H9 (cell line): ENCODE measurements at regions not wholly inside any gene's neighbourhood (a gene's known extent, or its start where the extent isn't known, plus 50 kb on each side); places are given as distances from the start of the nearest gene placed in this dataset.

Experiments
- DNase-seq: peaks from one replicate; pipeline ENCODE4 v3.0.0-alpha.2; 2017
- H2AFZ ChIP-seq: one replicate; pipeline ENCODE4 v1.6.1; 2013; ENCODE audit warnings: mild to moderate bottlenecking, low read length, control low read depth, moderate library complexity
- H2AK5ac ChIP-seq: 2 replicates; pipeline ENCODE4 v1.6.1; 2013; ENCODE audit warnings: low read length, control low read depth, mixed read lengths; ENCODE audit not compliant: insufficient read length
- H2BK120ac ChIP-seq: one replicate; pipeline ENCODE4 v1.6.1; 2013; ENCODE audit warnings: low read depth, mild to moderate bottlenecking, low read length, control low read depth, inconsistent platforms; ENCODE audit not compliant: poor library complexity, severe bottlenecking
- H2BK12ac ChIP-seq: 2 replicates; pipeline ENCODE4 v1.6.1; 2013; ENCODE audit warnings: low read length, control low read depth, mixed read lengths, low read depth; ENCODE audit not compliant: insufficient read length
- H2BK15ac ChIP-seq: 2 replicates; pipeline ENCODE4 v1.6.1; 2013; ENCODE audit warnings: low read depth, low read length, control low read depth
- H2BK20ac ChIP-seq: one replicate; pipeline ENCODE4 v1.6.1; 2013; ENCODE audit warnings: low read depth, mild to moderate bottlenecking, low read length, control low read depth, inconsistent platforms; ENCODE audit not compliant: poor library complexity, severe bottlenecking
- H2BK5ac ChIP-seq: 2 replicates; pipeline ENCODE4 v1.6.1; 2013; ENCODE audit warnings: low read length, control low read depth, mixed read lengths; ENCODE audit not compliant: insufficient read length
- H3K14ac ChIP-seq: 2 replicates; pipeline ENCODE4 v1.6.1; 2013; ENCODE audit warnings: low read length, control low read depth; ENCODE audit not compliant: insufficient read depth
- H3K18ac ChIP-seq: 2 replicates; pipeline ENCODE4 v1.6.1; 2013; ENCODE audit warnings: low read depth, mild to moderate bottlenecking, mixed read lengths, low read length, control low read depth; ENCODE audit not compliant: insufficient read length
- H3K23ac ChIP-seq: 2 replicates; pipeline ENCODE4 v1.6.1; 2013; ENCODE audit warnings: low read length, control low read depth, mixed read lengths, low read depth; ENCODE audit not compliant: insufficient read length
- H3K23me2 ChIP-seq: 2 replicates; pipeline ENCODE4 v1.6.1; 2013; ENCODE audit warnings: low read depth, mild to moderate bottlenecking, mixed read lengths, low read length, control low read depth; ENCODE audit not compliant: insufficient read length, poor library complexity, severe bottlenecking
- H3K27ac ChIP-seq: 2 replicates; pipeline ENCODE4 v1.5.1; 2013; ENCODE audit warnings: low read length, control low read depth, mixed read lengths, low read depth; ENCODE audit not compliant: insufficient read length
- H3K27me3 ChIP-seq: 2 replicates; pipeline ENCODE4 v1.6.1; 2013; ENCODE audit warnings: low read length, control low read depth, inconsistent platforms; ENCODE audit not compliant: insufficient read depth
- H3K4ac ChIP-seq: 2 replicates; pipeline ENCODE4 v1.6.1; 2013; ENCODE audit warnings: low read depth, mild to moderate bottlenecking, control low read depth, inconsistent platforms, low read length, moderate library complexity
- H3K4me1 ChIP-seq: 2 replicates; pipeline ENCODE4 v1.6.1; 2013; ENCODE audit warnings: low read length, control low read depth, inconsistent platforms; ENCODE audit not compliant: insufficient read depth
- H3K4me2 ChIP-seq: 2 replicates; pipeline ENCODE4 v1.6.1; 2013; ENCODE audit warnings: low read length, control low read depth, mixed read lengths; ENCODE audit not compliant: insufficient read length, insufficient read depth
- H3K56ac ChIP-seq: 2 replicates; pipeline ENCODE4 v1.6.1; 2013; ENCODE audit warnings: low read depth, mild to moderate bottlenecking, mixed read lengths, low read length, control low read depth; ENCODE audit not compliant: insufficient read length
- H3K79me1 ChIP-seq: 2 replicates; pipeline ENCODE4 v1.6.1; 2013; ENCODE audit warnings: low read depth, mild to moderate bottlenecking, moderate library complexity, low read length, control low read depth, inconsistent platforms; ENCODE audit not compliant: insufficient read depth, poor library complexity, severe bottlenecking
- H3K79me2 ChIP-seq: 2 replicates; pipeline ENCODE4 v1.6.1; 2013; ENCODE audit warnings: low read length, control low read depth, inconsistent platforms; ENCODE audit not compliant: insufficient read depth
- H3K9ac ChIP-seq: 2 replicates; pipeline ENCODE4 v1.6.1; 2013; ENCODE audit warnings: low read length, control low read depth, mixed read lengths; ENCODE audit not compliant: insufficient read length; ENCODE audit errors: extremely low read depth
- H3K9me3 ChIP-seq: one replicate; pipeline ENCODE4 v1.6.1; 2013; ENCODE audit warnings: low read depth, low read length, inconsistent platforms; ENCODE audit not compliant: control insufficient read depth
- H3T11ph ChIP-seq: one replicate; pipeline ENCODE4 v1.6.1; 2013; ENCODE audit warnings: mild to moderate bottlenecking, low read length, control low read depth, inconsistent platforms
- H4K20me1 ChIP-seq: one replicate; pipeline ENCODE4 v1.6.1; 2013; ENCODE audit not compliant: control insufficient read depth, insufficient read length, insufficient read depth
- H4K5ac ChIP-seq: 2 replicates; pipeline ENCODE4 v1.6.1; 2013; ENCODE audit warnings: low read depth, mild to moderate bottlenecking, mixed read lengths, low read length, control low read depth; ENCODE audit not compliant: insufficient read length
- H4K8ac ChIP-seq: replicated peaks from 2 replicates; pipeline ENCODE4 v1.6.1; 2013; ENCODE audit warnings: low read length, control low read depth, mixed read lengths, low read depth; ENCODE audit not compliant: insufficient read length
- H4K91ac ChIP-seq: 2 replicates; pipeline ENCODE4 v1.6.1; 2013; ENCODE audit warnings: low read depth, mild to moderate bottlenecking, moderate library complexity, mixed read lengths, low read length, control low read depth; ENCODE audit not compliant: insufficient read length
- H3K27ac Mint-ChIP-seq, 3 experiments: 2 replicates in 2 of 3; 3 replicates in 1 of 3; pipeline ENCODE4 v1.8.0; 2020 to 2021; ENCODE audit warnings: mixed read lengths in 3 of 3, mild to moderate bottlenecking in 1 of 3, moderate library complexity in 1 of 3
- H3K27me3 Mint-ChIP-seq: 2 replicates; pipeline ENCODE4 v1.8.0; 2021; ENCODE audit warnings: low read depth, mild to moderate bottlenecking, moderate library complexity, mixed read lengths
- H3K36me3 Mint-ChIP-seq, 3 experiments: 2 replicates in 2 of 3; 3 replicates in 1 of 3; pipeline ENCODE4 v1.8.0; 2020 to 2021; ENCODE audit warnings: low read depth in 3 of 3, mixed read lengths in 3 of 3; ENCODE audit not compliant: insufficient read depth in 1 of 3
- H3K4me1 Mint-ChIP-seq, 2 experiments: 2 replicates each; pipeline ENCODE4 v1.8.0; 2020; ENCODE audit warnings: mixed read lengths in 2 of 2
- H3K4me3 Mint-ChIP-seq, 2 experiments: 2 replicates in 1 of 2; 3 replicates in 1 of 2; pipeline ENCODE4 v1.8.0; 2020 to 2021; ENCODE audit warnings: mild to moderate bottlenecking in 2 of 2, mixed read lengths in 2 of 2, moderate library complexity in 1 of 2
- H3K9me3 Mint-ChIP-seq, 2 experiments: 2 replicates in 1 of 2; 3 replicates in 1 of 2; pipeline ENCODE4 v1.8.0; 2020; ENCODE audit warnings: mild to moderate bottlenecking in 2 of 2, mixed read lengths in 2 of 2, moderate library complexity in 1 of 2
- CTCF ChIP-seq: fragments of 200-600 bp; sonication (generic); conservative IDR thresholded peaks from 3 replicates; pipeline ENCODE4 v1.8.0; 2021; ENCODE audit warnings: antibody characterized with exemption, mild to moderate bottlenecking
- WGBS: extraction: QIAGEN DNeasy Blood & Tissue Kit; methylation state at CpG from one replicate; pipeline ENCODE4 v1.1.7; 2013; ENCODE audit warnings: missing lambda C conversion rate, low lambda C conversion rate, mixed read lengths; ENCODE audit not compliant: insufficient read length; ENCODE audit errors: extremely low coverage; 5-methylcytosine and 5-hydroxymethylcytosine counted together

- no peak overlapping the region for H2BK120ac ChIP-seq
- H3K36me3 Mint-ChIP-seq, result peaks cover 0 to 13% (median 0%) of the 10 kb centered on the region in 3 experiments; a peak in 3 of 7 replicates
Measured at GRCh38 chr2:88303865-88304264, 133.7 kb downstream of the THNSL2 start.

More at GRCh38 chr2:88303865-88304264, 133.7 kb downstream of the THNSL2 start:
- Histone ChIP-seq H4K8ac (no peak overlapping the region), H2AFZ (no peak overlapping the region), H3K27me3 (no peaks in the 10 kb centered on the region), H3K56ac (no peak overlapping the region), H3K79me2 (no peaks in the 10 kb centered on the region), H3K14ac (no peak overlapping the region), H3K4me1 (no peaks in the 10 kb centered on the region), H4K20me1 (no peaks in the 10 kb centered on the region), H3K9ac (no peak overlapping the region), H3K27ac (no peak overlapping the region), H3K9me3 (no peaks in the 10 kb centered on the region), H2BK12ac (no peak overlapping the region), H3K23me2 (no peaks in the 10 kb centered on the region), H2BK5ac (no peak overlapping the region), H4K91ac (no peak overlapping the region), H3K4me2 (no peak overlapping the region), H2BK20ac (no peak overlapping the region), H3K79me1 (no peaks in the 10 kb centered on the region), H4K5ac (no peak overlapping the region), H3T11ph (no peak overlapping the region), H2AK5ac (no peak overlapping the region), H3K18ac (no peak overlapping the region), H2BK15ac (no peak overlapping the region), H3K4ac (no peak overlapping the region), H3K23ac (no peak overlapping the region)
- WGBS, result no CpG with 5 or more reads among the region's 3 CpGs
- H3K27ac Mint-ChIP-seq, result no peak overlapping the region
- H3K9me3 Mint-ChIP-seq, result peaks cover 8 to 11% of the 10 kb centered on the region in 2 experiments
- H3K4me1 Mint-ChIP-seq, result peaks cover 0 to 2% of the 10 kb centered on the region in 2 experiments; a peak in 2 of 4 replicates
- TF ChIP-seq CTCF, result no peak
- H3K4me3 Mint-ChIP-seq, result no peak overlapping the region
- DNase-seq, result no peak
- no peaks in the 10 kb centered on the region; the same call in 1 of the 2 replicates for H3K27me3 Mint-ChIP-seq
